GM21786 (cell line): ENCODE measurements at regions not wholly inside any gene's neighbourhood (a gene's known extent, or its start where the extent isn't known, plus 50 kb on each side); places are given as distances from the start of the nearest gene placed in this dataset.

ENCODE experiments used
- ATAC-seq: cut with Tn5 transposase; IDR thresholded peaks from one replicate; pipeline ENCODE4 v1.9.1; 2021; ENCODE audit not compliant: unreplicated experiment

- no peak for ATAC-seq
Observed at GRCh38 chr9:81394881-81395675, 294.3 kb downstream of the TLE1 start.

- no peak for ATAC-seq
Observed at GRCh38 chr9:81393985-81394811, 295.1 kb downstream of the TLE1 start.

GRCh38 chr9:81391457-81391825 is 297.9 kb downstream of the TLE1 start:
- ATAC-seq, result no peak

- no peak for ATAC-seq
Observed at GRCh38 chr9:81390792-81391456, 298.4 kb downstream of the TLE1 start.

- ATAC-seq, result no peak
Observed at GRCh38 chr9:81389569-81389993, 299.8 kb downstream of the TLE1 start.

GRCh38 chr9:81388831-81389230 is 300.5 kb downstream of the TLE1 start:
- no peak for ATAC-seq

- ATAC-seq, result no peak
Observed at GRCh38 chr9:81387360-81388106, 301.8 kb downstream of the TLE1 start.

GRCh38 chr9:81384911-81385310 is 304.4 kb downstream of the TLE1 start:
- no peak for ATAC-seq

- ATAC-seq, result no peak
Observed at GRCh38 chr9:81382281-81382680, 307.1 kb downstream of the TLE1 start.

GRCh38 chr9:81381694-81382093 is 307.7 kb downstream of the TLE1 start:
- no peak for ATAC-seq

GRCh38 chr9:81380504-81381359 is 308.6 kb downstream of the TLE1 start:
- ATAC-seq, result no peak

GRCh38 chr9:81379655-81380054 is 309.7 kb downstream of the TLE1 start:
- no peak for ATAC-seq

- ATAC-seq, result no peak
Observed at GRCh38 chr9:81377921-81378320, 311.4 kb downstream of the TLE1 start.

- ATAC-seq, result no peak
Observed at GRCh38 chr9:81377320-81377719, 312.0 kb downstream of the TLE1 start.

- ATAC-seq, result no peak
Observed at GRCh38 chr9:81375187-81376100, 313.9 kb downstream of the TLE1 start.

GRCh38 chr9:81374459-81375186 is 314.7 kb downstream of the TLE1 start:
- no peak for ATAC-seq

GRCh38 chr9:81373294-81373693 is 316.1 kb downstream of the TLE1 start:
- ATAC-seq, result no peak

GRCh38 chr9:81372628-81373191 is 316.6 kb downstream of the TLE1 start:
- no peak for ATAC-seq
